Gastrocnemius medialis (tissue), 4 donors: ENCODE measurements at regions not wholly inside any gene's neighbourhood (a gene's known extent, or its start where the extent isn't known, plus 50 kb on each side); places are given as distances from the start of the nearest gene placed in this dataset.

Experiments used
- ATAC-seq, 2 donors: fragments of 150-250 bp; one replicate each; pipeline ENCODE4 v1.9.1; 2016
- DNase-seq, 2 donors: peaks; one replicate each; pipeline ENCODE4 v3.0.0-alpha.2; 2019
- H3K27ac ChIP-seq, 4 donors: fragments of 200-600 bp; sonication (generic); 1 replicate in 1 of 4; 2 replicates in 3 of 4; pipeline ENCODE4 v1.5.1; 2016 to 2018; ENCODE audit warnings: mild to moderate bottlenecking in 2 of 4, moderate library complexity in 1 of 4
- H3K27me3 ChIP-seq, 3 donors: fragments of 200-600 bp; sonication (generic) in 2 of 3; 1 replicate in 1 of 3; 2 replicates in 2 of 3; pipeline versions ENCODE4 v1.5.1 to v1.6.0; 2016 to 2019; ENCODE audit warnings: mild to moderate bottlenecking in 1 of 3, moderate library complexity in 1 of 3
- H3K36me3 ChIP-seq, 2 donors: fragments of 200-600 bp; sonication (generic) in 1 of 2; one replicate each; pipeline ENCODE4 v1.5.1; 2017 to 2018
- H3K4me1 ChIP-seq, 2 donors: fragments of 200-600 bp; sonication (generic) in 1 of 2; one replicate each; pipeline ENCODE4 v1.5.1; 2016 to 2017; ENCODE audit warnings: mild to moderate bottlenecking in 2 of 2
- H3K4me3 ChIP-seq, 4 donors: fragments of 200-600 bp; sonication (generic) in 3 of 4; 1 replicate in 1 of 4; 2 replicates in 3 of 4; pipeline ENCODE4 v1.5.1; 2016 to 2019; ENCODE audit warnings: mild to moderate bottlenecking in 2 of 4
- H3K9me3 ChIP-seq, 3 donors: fragments of 200-600 bp; sonication (generic) in 2 of 3; 1 replicate in 1 of 3; 2 replicates in 2 of 3; pipeline ENCODE4 v1.5.1; 2016 to 2019
- CTCF ChIP-seq, 5 experiments: fragments of 450-650 bp in 3 of 5; fragments of 200-600 bp in 2 of 5; sonication (generic) in 2 of 5; IDR thresholded peaks in 4 of 5; conservative IDR thresholded peaks in 1 of 5; 1 replicate in 4 of 5; 2 replicates in 1 of 5; pipeline ENCODE4 v1.5.1; 2016 to 2019; ENCODE audit warnings: antibody characterized with exemption in 5 of 5, mild to moderate bottlenecking in 3 of 5, moderate library complexity in 3 of 5
- POLR2A ChIP-seq, 2 donors: fragments of 450-650 bp; IDR thresholded peaks; one replicate each; pipeline ENCODE4 v1.6.1; 2017; ENCODE audit warnings: antibody characterized with exemption in 2 of 2, mild to moderate bottlenecking in 2 of 2, moderate library complexity in 2 of 2
- in situ Hi-C, 4 donors: fragments of 200-750 bp; cut with MboI; loops; one replicate each; pipeline versions ENCODE4 v1.15.0 to v1.8.0; 2017; ENCODE audit warnings: low sequenced_read_pairs in 4 of 4
- intact Hi-C: fragments of 100-400 bp; cut with DNase I; formaldehyde crosslinking; loops from one replicate; pipeline ENCODE4 v1.15.1; 2023; ENCODE audit warnings: low total_unique reads

- Histone ChIP-seq H3K4me1 (peaks cover 0 to 4% of the 10 kb centered on the region in 2 donors), H3K9me3 (no peaks in the 10 kb centered on the region), H3K4me3 (no peak overlapping the region), H3K27ac (peak overlapping the region in 2 of 4 donors; percentile 45 to 56), H3K36me3 (no peaks in the 10 kb centered on the region), H3K27me3 (no peaks in the 10 kb centered on the region)
- in situ Hi-C loops (no loop called here), intact Hi-C loops (no loop called here)
- no peak for TF ChIP-seq POLR2A (IDR thresholded peaks at IDR 0.05)
- no peak for TF ChIP-seq CTCF (IDR thresholded peaks at IDR 0.05 in 4 of 5, conservative IDR thresholded peaks at IDR 0.05 in 1 of 5)
- DNase-seq (no peak), ATAC-seq (no peak)
Measured at GRCh38 chr12:93274937-93275336, 102.8 kb upstream of the NUDT4 start.

GRCh38 chr12:93275589-93275988, 102.1 kb upstream of the NUDT4 start:
- TF ChIP-seq CTCF (IDR thresholded peaks at IDR 0.05 in 4 of 5, conservative IDR thresholded peaks at IDR 0.05 in 1 of 5): no peak
- TF ChIP-seq POLR2A (IDR thresholded peaks at IDR 0.05): peak in 1 of 2 donors; percentile 21
- peak; percentile 78 to 83 for ATAC-seq
- H3K9me3 ChIP-seq: no peaks in the 10 kb centered on the region
- in situ Hi-C loops (no loop called here), intact Hi-C loops (no loop called here)
- no peak overlapping the region for H3K4me3 ChIP-seq
- H3K36me3 ChIP-seq: no peaks in the 10 kb centered on the region
- H3K27me3 ChIP-seq: no peaks in the 10 kb centered on the region
- H3K27ac ChIP-seq: peak overlapping the region in 2 of 4 donors; percentile 45 to 56
- peaks cover 0 to 7% of the 10 kb centered on the region in 2 donors for H3K4me1 ChIP-seq
- peak; percentile 29 to 46 for DNase-seq

GRCh38 chr12:93279565-93280412, 97.9 kb upstream of the NUDT4 start:
- no peaks in the 10 kb centered on the region for H3K36me3 ChIP-seq
- DNase-seq (no peak), ATAC-seq (peak in 1 of 2 donors; percentile 34)
- intact Hi-C loops (no loop called here), in situ Hi-C loops (no loop called here)
- peaks cover 0 to 7% of the 10 kb centered on the region in 2 donors for H3K4me1 ChIP-seq
- H3K9me3 ChIP-seq: no peaks in the 10 kb centered on the region
- no peak overlapping the region for H3K27ac ChIP-seq
- no peaks in the 10 kb centered on the region for H3K27me3 ChIP-seq
- H3K4me3 ChIP-seq: no peak overlapping the region
- TF ChIP-seq CTCF (IDR thresholded peaks at IDR 0.05 in 4 of 5, conservative IDR thresholded peaks at IDR 0.05 in 1 of 5): no peak
- TF ChIP-seq POLR2A (IDR thresholded peaks at IDR 0.05): no peak

GRCh38 chr12:93287149-93287548, 90.6 kb upstream of the NUDT4 start:
- Histone ChIP-seq H3K36me3 (no peaks in the 10 kb centered on the region), H3K9me3 (no peaks in the 10 kb centered on the region), H3K27me3 (no peaks in the 10 kb centered on the region), H3K4me1 (no peaks in the 10 kb centered on the region), H3K4me3 (no peak overlapping the region), H3K27ac (no peak overlapping the region)
- TF ChIP-seq CTCF (IDR thresholded peaks at IDR 0.05 in 4 of 5, conservative IDR thresholded peaks at IDR 0.05 in 1 of 5): no peak
- no peak for TF ChIP-seq POLR2A (IDR thresholded peaks at IDR 0.05)
- DNase-seq (no peak), ATAC-seq (no peak)
- in situ Hi-C loops: no loop called here
- intact Hi-C loops: no loop called here
